HG03135 (cell line): ENCODE measurements at regions not wholly inside any gene's neighbourhood (a gene's known extent, or its start where the extent isn't known, plus 50 kb on each side); places are given as distances from the start of the nearest gene placed in this dataset.

ENCODE experiments used
- ATAC-seq: cut with Tn5 transposase; IDR thresholded peaks from one replicate; pipeline ENCODE4 v1.9.1; 2021; ENCODE audit warnings: mild to moderate bottlenecking, moderate library complexity; ENCODE audit not compliant: unreplicated experiment

DNA sequence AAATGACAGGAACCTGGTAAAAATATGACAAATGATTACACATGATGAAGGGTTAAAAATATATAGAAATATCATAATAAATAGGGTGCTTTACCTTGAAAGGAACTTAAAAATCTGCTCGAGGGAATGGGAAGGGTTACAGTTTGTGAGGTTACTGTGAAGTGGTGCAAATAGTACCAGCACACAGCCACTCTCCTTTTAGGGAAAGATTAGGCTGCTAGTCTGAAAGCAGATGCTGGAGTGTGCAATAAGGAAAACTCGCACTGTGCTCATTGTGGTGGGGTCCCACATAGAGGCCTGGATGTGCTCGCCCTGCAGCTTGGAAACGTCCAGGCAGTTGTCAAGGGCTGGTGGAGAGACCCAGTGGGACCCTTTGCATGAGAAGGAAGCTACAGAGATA is 145.9 kb upstream of the TBX20 start:
- no peak for ATAC-seq

DNA sequence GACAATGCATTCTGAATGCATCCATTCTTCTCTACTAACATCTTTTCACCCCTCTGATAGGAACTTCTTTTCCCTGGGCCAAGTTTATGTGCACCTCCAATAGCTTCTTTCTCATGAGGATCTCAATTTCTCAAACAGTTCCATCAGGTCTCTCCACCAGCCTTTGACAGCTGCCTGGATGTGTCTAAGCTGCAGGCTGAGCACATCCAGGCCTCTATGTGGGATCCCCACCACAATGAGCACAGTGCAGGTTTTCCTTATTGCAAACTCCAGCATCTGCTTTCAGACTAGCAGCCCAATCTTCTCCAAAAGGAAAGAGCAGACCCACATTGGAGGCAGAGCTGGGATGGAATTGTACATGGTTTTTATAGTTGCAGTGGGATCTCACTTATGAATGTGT is 145.3 kb upstream of the TBX20 start:
- no peak for ATAC-seq

DNA sequence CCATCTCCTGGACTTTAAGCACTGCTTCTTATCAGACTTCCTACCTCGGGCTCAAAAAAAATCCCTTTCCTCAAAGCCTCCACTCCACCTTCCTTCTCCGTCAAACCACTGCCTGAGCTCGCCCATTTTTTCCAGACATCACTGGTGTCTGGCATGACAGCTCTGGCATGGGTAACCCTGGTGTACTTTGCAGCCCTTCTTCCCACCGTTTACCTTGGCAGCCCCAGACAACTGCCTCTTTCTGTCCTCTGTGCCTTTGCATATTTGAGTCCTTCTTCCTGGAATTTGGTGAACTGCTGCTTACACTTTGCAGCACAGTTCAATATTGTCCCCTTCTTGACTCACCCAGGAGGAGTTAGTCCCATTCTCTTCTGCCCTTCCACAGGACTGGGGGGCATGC is 144.6 kb upstream of the TBX20 start:
- no peak for ATAC-seq

DNA sequence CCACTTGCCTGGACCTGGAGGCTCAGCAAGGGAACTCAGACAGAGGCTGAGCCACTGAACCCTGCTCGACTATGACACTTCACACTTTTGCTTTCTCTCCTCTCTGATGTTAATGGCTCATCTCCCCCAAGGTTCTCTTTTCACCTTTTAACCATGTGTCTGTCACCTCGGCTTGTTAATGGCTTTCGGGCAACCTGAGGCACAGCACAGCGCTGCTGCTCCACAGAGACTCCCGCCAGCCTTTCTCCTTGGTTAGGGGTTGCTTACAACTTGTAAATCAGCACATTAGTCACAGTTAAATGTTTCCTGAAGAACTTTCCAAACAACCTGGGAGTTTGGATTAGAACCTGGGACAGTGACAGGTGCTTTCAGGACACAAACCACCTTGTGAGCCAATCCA is 136.2 kb upstream of the TBX20 start:
- ATAC-seq = no peak

DNA sequence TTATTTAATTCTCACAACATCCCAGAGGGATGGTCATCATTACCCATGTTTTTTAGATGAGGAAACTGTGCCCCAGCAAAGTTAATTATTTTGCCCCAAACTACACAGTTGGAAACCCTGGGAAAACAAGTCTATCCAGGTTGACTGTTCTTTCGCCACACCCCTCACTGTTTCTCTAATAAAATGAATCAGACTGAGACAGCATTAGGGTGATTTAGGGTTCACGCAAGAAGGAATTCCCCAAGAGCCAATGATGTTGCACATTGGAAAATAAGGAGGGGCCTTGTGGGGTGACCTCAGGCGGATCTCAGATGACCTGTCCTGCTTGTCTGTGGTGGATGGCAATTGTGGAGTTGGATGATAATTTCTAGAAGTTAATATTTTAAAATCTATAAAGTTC is 135.7 kb upstream of the TBX20 start:
- ATAC-seq = no peak

DNA sequence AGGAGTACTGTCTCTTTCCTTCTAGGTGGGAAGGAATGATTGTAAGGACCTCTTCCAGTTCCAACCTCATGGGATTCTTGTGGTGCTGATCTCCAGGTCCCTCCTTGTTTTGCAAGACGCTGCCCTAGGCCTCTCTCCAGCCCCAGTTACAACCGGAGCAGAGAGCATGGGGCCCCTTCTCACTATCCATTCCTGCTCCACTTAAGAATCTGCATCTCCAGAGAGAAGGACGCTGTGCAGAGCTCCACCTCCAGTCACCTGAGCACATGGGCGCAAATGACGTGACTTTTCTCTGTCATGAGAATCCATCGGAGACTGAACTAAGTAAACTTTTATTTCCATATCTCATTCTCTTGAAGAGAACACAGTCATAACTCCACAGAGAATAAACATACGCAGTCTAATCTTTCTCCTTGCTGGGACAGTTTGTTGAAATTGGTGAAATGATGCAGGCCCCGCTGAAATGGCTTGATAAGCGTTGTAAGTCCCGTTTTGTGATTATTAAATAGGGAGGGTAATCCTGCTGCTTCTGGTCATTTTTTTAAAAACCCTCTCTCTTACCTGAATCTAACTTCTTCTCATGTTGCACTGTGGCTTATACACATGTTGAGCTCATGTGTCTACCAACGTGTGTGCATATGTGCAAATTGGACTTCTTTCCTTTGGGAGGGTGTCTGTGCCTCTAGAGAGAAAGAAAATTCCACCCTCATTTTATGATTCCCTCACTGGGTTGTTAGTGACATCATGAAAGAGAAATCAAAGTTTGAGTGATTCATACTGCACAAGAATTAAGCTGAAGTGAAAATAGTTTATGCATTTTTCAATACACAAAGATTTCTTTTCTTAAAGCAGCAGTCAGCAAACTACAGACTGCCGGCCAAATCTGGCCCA is 133.2 kb upstream of the TBX20 start:
- no peak for ATAC-seq

DNA sequence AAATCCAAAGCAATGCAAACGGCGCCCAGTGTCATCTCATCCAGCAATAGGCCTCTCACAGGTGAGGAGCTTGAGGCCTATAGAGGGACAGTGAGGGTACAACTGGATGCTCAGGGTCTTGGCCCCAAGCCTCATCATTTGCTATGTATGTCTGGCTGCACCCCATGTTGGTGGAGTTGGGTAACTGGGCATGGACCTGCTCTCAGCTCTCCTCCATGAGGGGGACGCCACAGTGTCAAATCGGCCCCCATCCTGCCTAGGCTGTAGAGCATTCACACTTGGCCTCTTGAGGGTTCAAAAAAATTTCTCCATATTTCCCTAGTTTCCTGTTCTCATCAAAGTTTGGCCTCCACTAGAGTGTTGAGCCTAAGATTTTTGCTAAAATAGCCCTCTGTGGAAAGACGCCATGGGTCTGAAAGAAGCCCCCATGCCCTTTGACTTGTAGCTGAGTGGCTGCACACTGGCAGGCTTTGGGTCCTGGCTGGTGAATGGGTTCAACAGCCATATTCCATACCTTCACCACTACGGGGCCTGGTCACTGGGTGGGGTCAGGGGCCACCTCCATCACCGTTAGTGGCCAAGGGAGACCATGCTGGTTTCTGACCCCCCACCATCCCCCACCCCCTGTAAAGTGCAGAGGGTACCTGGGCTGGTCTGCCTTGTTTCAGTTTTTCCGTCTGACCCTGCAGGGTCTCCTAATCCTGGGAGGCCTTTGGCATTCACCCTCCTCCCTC is 132.3 kb upstream of the TBX20 start:
- no peak for ATAC-seq

DNA sequence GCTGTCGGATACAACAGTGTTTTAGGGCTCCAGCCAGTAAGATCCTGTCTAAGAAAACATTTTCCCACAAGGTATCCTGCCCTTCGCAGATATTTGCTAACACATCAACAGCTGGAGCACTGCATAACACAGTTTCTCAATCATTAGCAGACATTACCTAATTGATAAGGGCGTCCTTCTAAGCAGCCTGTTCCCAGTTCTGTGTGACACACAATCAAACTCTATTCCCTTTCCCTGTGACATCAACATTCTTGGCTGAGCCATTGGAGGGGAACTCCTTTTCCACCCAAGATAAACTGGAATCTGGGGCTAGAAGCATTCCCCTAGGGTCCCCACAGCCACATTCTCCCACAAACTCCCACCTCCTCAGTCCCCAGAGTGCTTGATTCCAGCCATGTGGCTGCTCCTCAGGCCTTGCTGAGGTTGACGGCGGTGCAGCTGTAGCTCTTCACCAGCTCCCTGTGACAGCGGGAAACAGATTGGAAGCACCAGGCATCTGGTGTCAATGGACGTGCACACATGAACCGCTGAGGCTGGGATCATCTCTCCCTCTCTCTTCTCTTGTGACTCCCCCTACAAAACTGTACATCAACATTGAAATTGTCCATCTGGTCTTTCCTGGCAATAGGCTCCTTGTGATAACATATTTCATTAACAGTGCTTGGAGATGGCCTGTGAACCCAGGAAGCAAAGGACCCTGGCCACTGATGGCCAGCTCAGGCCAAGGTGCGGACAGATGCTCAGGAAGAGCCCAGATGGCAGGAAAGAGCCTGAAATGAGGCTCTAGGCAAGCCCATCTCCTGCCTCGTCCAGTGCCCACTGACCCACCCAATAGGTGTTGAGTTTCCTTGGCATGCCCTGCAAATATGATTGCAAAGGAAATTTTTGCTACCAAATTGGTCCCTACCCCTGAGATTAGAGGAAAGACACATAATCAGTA is 131.1 kb upstream of the TBX20 start:
- ATAC-seq = no peak

DNA sequence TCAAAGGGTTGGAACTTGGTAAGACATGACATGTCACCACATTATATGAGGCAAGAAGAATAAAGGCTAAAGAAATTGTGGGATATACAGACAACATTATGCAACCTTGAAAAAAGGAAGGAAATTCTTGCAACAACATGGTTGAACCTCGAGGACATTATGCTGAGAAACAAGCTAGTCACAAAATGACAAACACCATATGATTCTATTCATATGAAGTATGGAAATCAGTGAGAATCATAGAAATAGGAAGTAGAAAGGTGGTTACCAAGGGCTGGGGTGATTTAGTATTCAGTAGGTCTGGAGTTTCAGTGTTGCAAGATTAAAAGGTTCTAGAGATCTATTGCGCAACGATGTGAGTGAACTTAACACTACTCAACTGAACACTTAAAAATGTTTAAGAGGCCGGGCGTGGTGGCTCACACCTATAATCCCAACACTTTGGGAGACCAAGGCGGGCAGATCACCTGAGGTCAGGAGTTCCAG is 126.9 kb upstream of the TBX20 start:
- ATAC-seq = no peak

DNA sequence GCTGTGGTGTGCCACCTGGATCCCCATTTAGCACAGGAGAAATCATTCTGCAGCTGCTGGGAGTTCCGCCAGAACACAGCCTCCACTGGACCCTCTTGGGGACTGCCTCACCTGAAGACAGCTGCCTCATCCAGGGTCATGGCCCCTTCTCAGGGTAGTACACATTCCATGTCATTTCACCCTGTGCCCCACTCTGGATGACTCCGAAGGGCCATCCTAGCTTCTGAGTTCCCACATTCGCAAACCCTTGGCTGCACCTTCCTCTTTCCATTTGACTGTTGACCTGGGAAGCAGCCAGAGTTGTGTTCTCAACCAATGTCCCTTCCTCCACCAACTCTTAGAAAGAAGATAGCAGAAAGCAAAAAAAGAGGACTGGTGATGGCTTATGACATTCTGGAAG is 125.6 kb upstream of the TBX20 start:
- no peak for ATAC-seq

DNA sequence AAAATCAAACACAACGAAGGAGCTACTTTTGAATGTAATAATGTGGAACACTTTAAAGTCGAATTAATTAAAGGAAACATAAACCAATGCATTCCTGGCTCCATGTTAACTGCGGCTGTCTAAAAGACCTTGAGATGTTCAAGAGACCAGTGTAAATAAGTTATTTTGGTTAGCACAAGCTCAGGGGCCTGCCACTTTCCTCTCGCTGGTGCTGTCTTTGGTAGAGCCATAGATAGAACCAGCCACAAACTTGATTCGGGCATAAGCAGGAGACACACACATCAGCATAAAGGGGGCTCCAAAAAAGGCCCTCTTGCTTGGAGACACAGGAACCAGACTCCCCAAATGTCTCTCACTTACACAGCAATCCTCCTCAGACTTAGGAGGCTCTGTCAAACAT is 121.6 kb upstream of the TBX20 start:
- no peak for ATAC-seq

DNA sequence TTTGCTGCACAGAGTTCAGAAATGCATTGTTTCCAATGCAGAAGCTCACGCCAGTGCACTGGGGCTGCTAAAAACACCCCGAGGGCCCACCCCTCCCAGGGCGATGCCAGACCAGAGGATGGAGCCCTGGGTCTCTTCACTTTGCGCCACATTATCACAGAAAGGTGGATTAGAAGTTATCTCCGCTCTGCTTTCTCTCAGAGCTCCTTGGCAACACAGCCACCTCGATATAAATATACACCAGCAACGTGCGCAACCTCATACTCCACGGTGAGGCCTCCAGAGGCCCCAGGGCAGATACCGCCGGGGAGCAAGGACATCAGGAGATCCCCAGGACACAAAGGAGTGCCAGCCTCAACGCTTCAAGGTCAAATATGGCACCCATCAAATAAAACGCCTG is 121.0 kb upstream of the TBX20 start:
- ATAC-seq = no peak

DNA sequence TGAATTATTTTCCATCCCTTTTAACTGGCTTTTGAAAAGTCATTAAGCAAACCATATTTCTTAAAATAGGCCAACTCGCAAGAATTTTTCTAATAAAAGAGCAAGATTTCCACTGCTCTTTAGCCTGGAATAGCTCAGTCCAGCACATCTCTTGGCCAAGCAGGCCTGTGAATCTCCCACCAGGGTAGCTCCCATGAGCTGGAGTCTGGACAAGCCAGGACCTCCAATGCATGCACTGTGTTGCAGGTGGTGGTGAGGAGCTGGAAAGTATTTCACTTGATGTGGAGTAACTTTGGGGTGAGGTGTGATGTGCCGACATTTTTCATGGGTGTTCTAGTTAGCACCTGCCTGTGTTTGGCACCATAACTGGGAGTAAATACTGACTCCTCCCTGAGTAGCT is 117.3 kb upstream of the TBX20 start:
- ATAC-seq = no peak

DNA sequence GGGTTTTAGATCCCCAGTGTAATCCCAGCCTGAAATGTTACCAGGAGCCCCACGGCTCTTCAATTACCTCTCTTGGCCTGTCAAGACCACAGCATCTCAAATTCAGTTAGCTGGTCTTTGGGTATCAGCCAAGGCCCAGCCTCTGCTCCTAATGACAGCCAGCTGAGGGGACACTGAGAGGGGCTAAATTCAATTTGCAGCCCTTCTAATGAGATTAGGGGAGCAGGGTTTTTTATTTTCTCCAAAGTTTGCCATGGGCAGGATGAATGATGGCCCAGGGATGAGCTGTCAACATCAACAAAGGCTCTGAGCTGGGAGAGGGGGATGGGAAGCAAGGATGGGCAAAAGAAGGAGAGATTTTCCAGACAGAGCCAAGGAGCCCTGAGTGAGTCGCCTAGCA is 116.8 kb upstream of the TBX20 start:
- no peak for ATAC-seq

DNA sequence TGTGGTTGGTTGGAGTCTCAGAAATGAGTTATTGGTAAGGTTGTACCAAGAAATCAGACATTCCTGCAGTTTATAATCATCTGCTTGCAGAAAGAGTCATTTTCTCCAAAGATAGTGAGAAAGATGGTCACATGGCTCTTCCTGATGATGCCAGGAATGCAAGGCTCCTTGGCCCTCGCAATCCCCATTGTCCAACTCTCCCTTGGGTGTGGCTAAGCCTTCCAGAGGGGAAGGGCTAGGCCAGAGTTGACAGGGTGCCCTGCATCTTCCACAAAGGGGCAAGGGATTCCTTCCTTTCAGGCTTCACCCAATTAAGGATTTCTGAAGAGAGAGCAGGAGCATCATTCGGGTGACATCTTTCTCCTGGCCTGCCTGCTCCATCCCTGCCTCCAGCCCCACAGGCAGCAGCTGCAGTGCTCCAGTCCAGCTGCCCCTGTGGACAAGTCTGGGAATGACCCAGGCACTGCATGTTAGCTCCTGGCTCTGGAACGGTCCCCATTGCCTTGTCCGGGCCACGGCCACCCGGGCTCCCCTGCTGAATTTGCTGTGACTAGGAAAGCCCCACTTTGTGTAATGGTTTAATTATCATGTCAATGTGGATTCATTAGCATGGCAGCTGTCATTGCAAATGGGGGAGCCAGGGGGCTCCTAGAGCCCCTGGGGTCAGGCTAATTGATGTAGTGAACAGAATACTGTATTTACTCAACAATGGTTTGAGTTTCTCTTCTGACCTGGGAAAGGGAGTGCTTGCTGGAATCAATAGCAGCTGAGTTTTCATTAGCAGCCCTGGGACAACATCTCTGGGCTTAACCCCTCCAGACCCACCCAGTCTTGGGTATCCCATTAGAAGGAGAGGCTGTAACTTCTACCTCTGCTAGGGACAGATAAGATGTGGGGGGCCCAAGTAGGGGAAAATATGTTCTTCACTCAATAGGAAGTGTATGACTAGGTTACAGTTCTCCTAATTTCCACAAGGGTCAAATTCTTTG is 112.6 kb upstream of the TBX20 start:
- ATAC-seq = no peak

DNA sequence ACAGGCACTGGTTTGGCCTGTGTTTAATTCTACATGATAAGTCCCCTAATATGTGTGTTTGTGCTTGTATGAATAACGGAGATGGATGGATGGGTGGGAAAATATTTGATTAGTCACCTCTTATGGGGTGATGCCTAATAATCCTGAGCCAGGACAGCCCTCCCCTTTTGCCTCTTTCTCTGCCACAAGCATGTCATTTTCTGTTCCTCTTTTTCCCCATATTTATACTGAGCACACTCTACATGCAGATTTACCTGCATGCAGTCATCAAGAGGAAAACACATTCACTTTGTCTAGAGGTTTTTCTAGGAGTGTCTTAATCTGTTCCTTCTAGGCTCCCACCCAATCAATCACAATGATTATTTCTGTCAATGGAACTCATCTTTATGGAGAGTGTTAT is 111.6 kb upstream of the TBX20 start:
- no peak for ATAC-seq

DNA sequence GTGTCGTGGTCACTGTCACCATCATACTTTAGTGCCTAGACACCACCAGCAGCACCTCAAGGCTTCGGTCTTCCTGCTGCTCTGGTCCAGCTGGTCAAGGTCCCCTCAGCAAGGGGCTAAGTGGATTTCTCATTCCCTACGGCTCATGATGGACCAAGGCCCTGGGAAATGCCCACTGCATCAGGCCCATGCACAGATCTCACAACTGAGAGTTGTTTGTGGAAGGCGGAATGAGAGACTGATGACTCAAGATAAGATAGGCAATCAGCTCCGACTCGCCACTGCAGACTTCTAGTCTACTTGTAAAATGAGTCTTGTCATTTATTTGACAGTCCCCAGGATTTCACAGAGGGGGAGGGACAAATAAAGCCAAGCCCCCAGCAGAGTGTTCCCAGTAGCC is 108.4 kb upstream of the TBX20 start:
- no peak for ATAC-seq

DNA sequence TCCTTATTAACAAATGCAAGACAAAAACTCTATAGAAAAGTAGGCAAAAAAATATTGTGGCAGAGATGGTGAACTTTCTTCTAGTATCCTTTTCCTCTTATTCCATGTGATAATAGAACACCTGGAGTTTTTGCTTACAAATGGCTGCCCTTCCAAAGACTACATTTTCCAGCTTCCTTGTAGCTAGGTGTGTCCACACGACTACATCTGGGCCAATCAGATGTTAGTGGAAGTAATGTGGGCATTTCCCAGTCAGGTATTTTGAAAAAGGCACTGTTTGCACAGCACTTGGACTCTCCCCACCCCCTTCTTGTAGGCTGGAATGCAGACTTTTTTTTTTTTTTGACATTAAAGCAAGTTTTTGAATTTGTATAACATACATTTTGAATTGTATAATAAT is 105.5 kb upstream of the TBX20 start:
- no peak for ATAC-seq

DNA sequence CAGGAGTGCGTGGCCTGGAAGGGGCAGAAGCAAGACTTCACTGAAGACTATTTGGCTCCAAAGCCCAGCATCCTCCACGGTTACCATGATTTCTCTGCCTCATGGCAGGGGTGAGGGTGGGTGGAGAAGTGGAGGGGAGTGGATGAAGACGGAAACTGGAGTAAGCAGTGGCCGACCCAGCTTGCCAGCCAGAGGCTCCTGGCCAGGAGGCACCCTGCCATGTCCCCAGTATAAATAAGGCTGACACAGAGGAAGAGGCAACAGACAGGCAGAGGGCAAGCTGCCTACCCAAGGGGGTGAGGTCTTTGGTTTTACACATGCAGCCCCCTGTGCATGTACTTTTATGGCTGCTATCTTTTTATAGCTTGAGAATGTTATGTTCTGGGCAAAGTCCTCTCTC is 102.6 kb upstream of the TBX20 start:
- no peak for ATAC-seq

DNA sequence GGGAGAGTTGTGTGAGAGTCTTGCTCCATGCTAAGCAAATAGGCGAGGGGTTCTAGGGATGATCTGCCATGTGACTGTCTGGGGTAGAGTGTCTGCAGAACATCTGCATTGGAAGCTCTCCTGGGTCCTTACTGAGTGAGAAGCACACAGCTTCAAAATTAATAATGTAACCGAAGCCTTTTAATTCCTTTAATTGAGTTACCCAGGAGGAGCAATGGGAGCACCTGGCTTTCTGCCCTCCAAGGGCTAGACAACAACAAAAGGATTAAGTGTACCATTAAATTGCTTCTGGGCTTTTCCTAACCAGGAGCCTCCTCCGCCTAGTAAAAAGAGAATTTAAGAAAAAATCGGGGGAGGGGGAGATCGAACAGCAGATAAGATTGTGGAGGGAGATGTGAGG is 102.0 kb upstream of the TBX20 start:
- no peak for ATAC-seq
